Endothelial cell of umbilical vein (primary cell): ENCODE measurements at regions not wholly inside any gene's neighbourhood (a gene's known extent, or its start where the extent isn't known, plus 50 kb on each side); places are given as distances from the start of the nearest gene placed in this dataset.
A peak's percentile ranks its signal among the peaks of the same experiment; 100 is the strongest.

Source experiments
- EZH2 ChIP-seq: IDR thresholded peaks from 2 replicates; pipeline ENCODE4 v1.6.1; 2012; ENCODE audit warnings: borderline replicate concordance, low read depth, mild to moderate bottlenecking, moderate library complexity, low read length, inconsistent platforms; ENCODE audit not compliant: severe bottlenecking
- FOS ChIP-seq: IDR thresholded peaks from 2 replicates; pipeline ENCODE4 v1.6.1; 2011; ENCODE audit warnings: mild to moderate bottlenecking, low read length, moderate library complexity, borderline replicate concordance; ENCODE audit not compliant: insufficient read depth
- GATA2 ChIP-seq: IDR thresholded peaks from 2 replicates; pipeline ENCODE4 v1.7.0; 2011; ENCODE audit warnings: low read depth, mild to moderate bottlenecking, moderate library complexity, mixed read lengths, low read length; ENCODE audit not compliant: insufficient read length, insufficient read depth
- JUN ChIP-seq: IDR thresholded peaks from 2 replicates; pipeline ENCODE4 v1.6.1; 2011; ENCODE audit warnings: borderline replicate concordance, low read depth; ENCODE audit not compliant: insufficient read length, insufficient read depth
- MYC ChIP-seq: IDR thresholded peaks from one replicate; pipeline ENCODE4 v1.6.1; 2011; ENCODE audit warnings: mild to moderate bottlenecking, low read depth, low read length
- POLR2A ChIP-seq: IDR thresholded peaks from 2 replicates; pipeline ENCODE4 v1.6.1; 2012; ENCODE audit warnings: low read depth, mild to moderate bottlenecking, control low read depth, low read length
- POLR2AphosphoS5 ChIP-seq: IDR thresholded peaks from 2 replicates; pipeline ENCODE4 v1.6.1; 2012; ENCODE audit warnings: low read depth, mild to moderate bottlenecking, control low read depth, low read length, moderate library complexity; ENCODE audit not compliant: insufficient read depth
- TF ChIP-seq, protein P1 (sequence below), 2 donors: IDR thresholded peaks; 1 replicate in 1 of 2; 2 replicates in 1 of 2; pipeline ENCODE4 v1.5.1; 2011; ENCODE audit warnings: low read length in 2 of 2, mild to moderate bottlenecking in 2 of 2, moderate library complexity in 2 of 2, control low read depth in 1 of 2, inconsistent platforms in 1 of 2, low read depth in 1 of 2; ENCODE audit not compliant: insufficient read depth in 1 of 2; ENCODE audit errors: extremely low read depth in 1 of 2
- TF ChIP-seq, protein P2 (sequence below): IDR thresholded peaks from 2 replicates; pipeline ENCODE4 v1.6.1; 2011; ENCODE audit not compliant: insufficient read depth, insufficient read length

DNA sequence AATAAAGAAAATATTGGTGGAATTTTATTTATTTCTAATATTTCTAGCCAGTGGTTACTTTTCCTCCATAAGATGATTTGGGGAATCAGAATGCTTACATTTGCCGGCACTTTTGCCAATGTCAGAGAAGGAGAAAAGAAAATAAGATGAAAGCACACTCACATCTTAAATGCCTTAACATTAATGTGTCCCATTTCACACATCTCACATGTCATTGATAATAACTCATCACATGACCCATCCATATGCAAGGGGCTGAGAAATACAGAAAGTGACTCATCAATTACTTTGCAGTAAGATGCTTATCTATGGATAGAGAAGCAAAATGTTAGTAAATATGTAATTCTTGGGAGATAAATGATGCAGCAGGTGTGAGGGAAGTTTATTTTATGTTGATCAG lies 1531.0 kb downstream of the PCDH7 start:
- TF ChIP-seq POLR2A (no peak), MYC (no peak), POLR2AphosphoS5 (no peak), EZH2 (no peak), FOS (no peak), JUN (no peak), GATA2 (peak; percentile 36)
- TF ChIP-seq, protein P1, sequence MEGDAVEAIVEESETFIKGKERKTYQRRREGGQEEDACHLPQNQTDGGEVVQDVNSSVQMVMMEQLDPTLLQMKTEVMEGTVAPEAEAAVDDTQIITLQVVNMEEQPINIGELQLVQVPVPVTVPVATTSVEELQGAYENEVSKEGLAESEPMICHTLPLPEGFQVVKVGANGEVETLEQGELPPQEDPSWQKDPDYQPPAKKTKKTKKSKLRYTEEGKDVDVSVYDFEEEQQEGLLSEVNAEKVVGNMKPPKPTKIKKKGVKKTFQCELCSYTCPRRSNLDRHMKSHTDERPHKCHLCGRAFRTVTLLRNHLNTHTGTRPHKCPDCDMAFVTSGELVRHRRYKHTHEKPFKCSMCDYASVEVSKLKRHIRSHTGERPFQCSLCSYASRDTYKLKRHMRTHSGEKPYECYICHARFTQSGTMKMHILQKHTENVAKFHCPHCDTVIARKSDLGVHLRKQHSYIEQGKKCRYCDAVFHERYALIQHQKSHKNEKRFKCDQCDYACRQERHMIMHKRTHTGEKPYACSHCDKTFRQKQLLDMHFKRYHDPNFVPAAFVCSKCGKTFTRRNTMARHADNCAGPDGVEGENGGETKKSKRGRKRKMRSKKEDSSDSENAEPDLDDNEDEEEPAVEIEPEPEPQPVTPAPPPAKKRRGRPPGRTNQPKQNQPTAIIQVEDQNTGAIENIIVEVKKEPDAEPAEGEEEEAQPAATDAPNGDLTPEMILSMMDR (IDR thresholded peaks at IDR 0.05; ENCODE audit: extremely low read depth in 1 of 2, insufficient read depth in 1 of 2, low read depth in 1 of 2, low read length in 2 of 2), result no peak
- TF ChIP-seq, protein P2, sequence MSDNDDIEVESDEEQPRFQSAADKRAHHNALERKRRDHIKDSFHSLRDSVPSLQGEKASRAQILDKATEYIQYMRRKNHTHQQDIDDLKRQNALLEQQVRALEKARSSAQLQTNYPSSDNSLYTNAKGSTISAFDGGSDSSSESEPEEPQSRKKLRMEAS, result no peak
